ENCODE measurements at regions not wholly inside any gene's neighbourhood (a gene's known extent, or its start where the extent isn't known, plus 50 kb on each side); places are given as distances from the start of the nearest gene placed in this dataset.

- no peak for DNase-seq (ENCODE audit: low read depth)
- no peak overlapping the region for H3K4me3 ChIP-seq (ENCODE audit: low read depth, low read length)
- no peak for TF ChIP-seq CTCF (IDR thresholded peaks at IDR 0.05; ENCODE audit: control insufficient read depth, extremely low read depth, insufficient read depth)
Observed at GRCh38 chr2:17056236-17056635, 390.6 kb upstream of the CYRIA start.

GRCh38 chr2:17052001-17052400, 386.4 kb upstream of the CYRIA start:
- TF ChIP-seq CTCF (IDR thresholded peaks at IDR 0.05; ENCODE audit: control insufficient read depth, extremely low read depth, insufficient read depth), result no peak
- DNase-seq (ENCODE audit: low read depth), result no peak
- H3K4me3 ChIP-seq (ENCODE audit: low read depth, low read length), result no peak overlapping the region

- no peak overlapping the region for H3K4me3 ChIP-seq (ENCODE audit: low read depth, low read length)
- TF ChIP-seq CTCF (IDR thresholded peaks at IDR 0.05; ENCODE audit: control insufficient read depth, extremely low read depth, insufficient read depth), result no peak
- no peak for DNase-seq (ENCODE audit: low read depth)
Observed at GRCh38 chr2:17051538-17051937, 385.9 kb upstream of the CYRIA start.

- TF ChIP-seq CTCF (IDR thresholded peaks at IDR 0.05; ENCODE audit: control insufficient read depth, extremely low read depth, insufficient read depth), result no peak
- no peak overlapping the region for H3K4me3 ChIP-seq (ENCODE audit: low read depth, low read length)
- no peak for DNase-seq (ENCODE audit: low read depth)
Observed at GRCh38 chr2:17043173-17043572, 377.5 kb upstream of the CYRIA start.

GRCh38 chr2:17036361-17036760, 370.7 kb upstream of the CYRIA start:
- no peak overlapping the region for H3K4me3 ChIP-seq (ENCODE audit: low read depth, low read length)
- DNase-seq (ENCODE audit: low read depth), result no peak
- no peak for TF ChIP-seq CTCF (IDR thresholded peaks at IDR 0.05; ENCODE audit: control insufficient read depth, extremely low read depth, insufficient read depth)

GRCh38 chr2:17035010-17035409, 369.4 kb upstream of the CYRIA start:
- TF ChIP-seq CTCF (IDR thresholded peaks at IDR 0.05; ENCODE audit: control insufficient read depth, extremely low read depth, insufficient read depth), result no peak
- H3K4me3 ChIP-seq (ENCODE audit: low read depth, low read length), result no peak overlapping the region
- no peak for DNase-seq (ENCODE audit: low read depth)

- no peak overlapping the region for H3K4me3 ChIP-seq (ENCODE audit: low read depth, low read length)
- no peak for DNase-seq (ENCODE audit: low read depth)
- TF ChIP-seq CTCF (IDR thresholded peaks at IDR 0.05; ENCODE audit: control insufficient read depth, extremely low read depth, insufficient read depth), result no peak
Observed at GRCh38 chr2:17030047-17030446, 364.4 kb upstream of the CYRIA start.

Data from LNCaP clone FGC (cell line).